ENCODE measurements at regions not wholly inside any gene's neighbourhood (a gene's known extent, or its start where the extent isn't known, plus 50 kb on each side); places are given as distances from the start of the nearest gene placed in this dataset.

DNA sequence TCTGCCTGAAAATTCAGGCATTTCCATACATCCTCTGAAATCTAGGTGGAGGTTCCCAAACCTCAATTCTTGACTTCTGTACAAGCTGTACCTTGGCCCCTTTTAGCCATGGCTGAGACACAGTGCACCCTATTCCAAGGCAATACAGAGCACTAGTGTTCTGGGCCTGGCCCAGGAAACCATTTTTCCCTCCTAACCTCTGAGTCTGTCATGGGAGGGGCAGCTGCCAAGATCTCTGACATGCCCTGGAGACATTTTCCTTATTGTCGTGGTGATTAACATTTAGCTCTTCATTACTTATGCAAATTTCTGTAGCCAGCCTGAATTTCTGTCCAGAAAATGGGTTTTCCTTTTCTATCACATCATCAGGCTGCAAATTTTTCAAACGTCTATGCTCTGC is 248.0 kb upstream of the RGS18 start:
- H3K4me3 ChIP-seq (ENCODE audit: low read depth, low read length, poor library complexity, severe bottlenecking) = no peak overlapping the region
- no peak for DNase-seq (ENCODE audit: low spot score)
- H2AFZ ChIP-seq (ENCODE audit: low read length) = no peak overlapping the region
- H3K4me2 ChIP-seq (ENCODE audit: low read length) = no peak overlapping the region
- intact Hi-C loops (cut with micrococcal nuclease; ENCODE audit: unreplicated experiment) = no loop called here
- H3K4me1 ChIP-seq (ENCODE audit: insufficient read depth, low read length, poor library complexity, severe bottlenecking) = no peaks in the 10 kb centered on the region
- TF ChIP-seq EZH2phosphoT487 (IDR thresholded peaks at IDR 0.05; ENCODE audit: borderline replicate concordance, low read depth, low read length) (no peak), CTCF (conservative IDR thresholded peaks at IDR 0.05; ENCODE audit: low read length) (no peak)
- H3K27ac ChIP-seq (ENCODE audit: low read depth, low read length, poor library complexity, severe bottlenecking) = no peak overlapping the region
- H4K20me1 ChIP-seq (ENCODE audit: insufficient read depth, low read length) = no peaks in the 10 kb centered on the region
- H3K79me2 ChIP-seq (ENCODE audit: insufficient read depth, low read depth, low read length) = no peaks in the 10 kb centered on the region
- POLR2A ChIA-PET = no interaction called here
- no peaks in the 10 kb centered on the region for H3K9me3 ChIP-seq (ENCODE audit: low read length)
- H3K9me2 ChIP-seq (ENCODE audit: insufficient read depth, low read length) = no peaks in the 10 kb centered on the region
- no peaks in the 10 kb centered on the region for H3K36me3 ChIP-seq (ENCODE audit: insufficient read depth, low read length)
- CTCF ChIA-PET (ENCODE audit: unreplicated experiment) = no interaction called here
- BruUV-seq (replicated peaks) = no TSS peak

DNA sequence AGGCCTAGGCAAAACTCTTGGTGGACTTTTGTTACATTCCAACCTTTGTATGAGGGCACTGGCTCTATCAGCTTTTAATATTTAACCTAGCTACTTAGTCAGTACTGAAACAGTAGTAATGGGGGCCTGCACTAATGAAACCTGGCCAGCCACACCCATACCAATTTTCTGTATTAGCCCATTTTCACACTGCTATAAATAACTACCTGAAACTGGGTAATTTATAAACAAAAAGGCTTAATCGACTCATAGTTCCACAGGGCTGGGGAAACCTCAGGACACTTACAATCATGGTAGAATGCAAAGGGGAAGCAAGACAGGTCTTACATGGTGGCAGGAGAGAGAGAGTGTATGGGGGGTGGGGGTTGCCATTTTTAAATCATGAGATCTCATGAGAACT is 245.7 kb upstream of the RGS18 start:
- no peaks in the 10 kb centered on the region for H3K4me1 ChIP-seq (ENCODE audit: insufficient read depth, low read length, poor library complexity, severe bottlenecking)
- ChIA-PET CTCF (ENCODE audit: unreplicated experiment) (no interaction called here), POLR2A (interaction anchor here (1.2 kb wide), 1 partner anchor 14 kb away, joined by 3 read pairs; no protein-coding TSS in a partner anchor)
- intact Hi-C loops (cut with micrococcal nuclease; ENCODE audit: unreplicated experiment) = no loop called here
- H3K4me3 ChIP-seq (ENCODE audit: low read depth, low read length, poor library complexity, severe bottlenecking) = no peak overlapping the region
- TF ChIP-seq CTCF (conservative IDR thresholded peaks at IDR 0.05; ENCODE audit: low read length) = no peak
- TF ChIP-seq EZH2phosphoT487 (IDR thresholded peaks at IDR 0.05; ENCODE audit: borderline replicate concordance, low read depth, low read length) = no peak
- BruUV-seq (replicated peaks) = no TSS peak
- DNase-seq (ENCODE audit: low spot score) = no peak
- no peak overlapping the region for H3K27ac ChIP-seq (ENCODE audit: low read depth, low read length, poor library complexity, severe bottlenecking)
- H3K79me2 ChIP-seq (ENCODE audit: insufficient read depth, low read depth, low read length) = no peaks in the 10 kb centered on the region
- no peak overlapping the region for H2AFZ ChIP-seq (ENCODE audit: low read length)
- no peaks in the 10 kb centered on the region for H3K9me3 ChIP-seq (ENCODE audit: low read length)
- H3K4me2 ChIP-seq (ENCODE audit: low read length) = no peak overlapping the region
- H4K20me1 ChIP-seq (ENCODE audit: insufficient read depth, low read length) = no peaks in the 10 kb centered on the region
- H3K9me2 ChIP-seq (ENCODE audit: insufficient read depth, low read length) = no peaks in the 10 kb centered on the region
- H3K36me3 ChIP-seq (ENCODE audit: insufficient read depth, low read length) = no peaks in the 10 kb centered on the region

DNA sequence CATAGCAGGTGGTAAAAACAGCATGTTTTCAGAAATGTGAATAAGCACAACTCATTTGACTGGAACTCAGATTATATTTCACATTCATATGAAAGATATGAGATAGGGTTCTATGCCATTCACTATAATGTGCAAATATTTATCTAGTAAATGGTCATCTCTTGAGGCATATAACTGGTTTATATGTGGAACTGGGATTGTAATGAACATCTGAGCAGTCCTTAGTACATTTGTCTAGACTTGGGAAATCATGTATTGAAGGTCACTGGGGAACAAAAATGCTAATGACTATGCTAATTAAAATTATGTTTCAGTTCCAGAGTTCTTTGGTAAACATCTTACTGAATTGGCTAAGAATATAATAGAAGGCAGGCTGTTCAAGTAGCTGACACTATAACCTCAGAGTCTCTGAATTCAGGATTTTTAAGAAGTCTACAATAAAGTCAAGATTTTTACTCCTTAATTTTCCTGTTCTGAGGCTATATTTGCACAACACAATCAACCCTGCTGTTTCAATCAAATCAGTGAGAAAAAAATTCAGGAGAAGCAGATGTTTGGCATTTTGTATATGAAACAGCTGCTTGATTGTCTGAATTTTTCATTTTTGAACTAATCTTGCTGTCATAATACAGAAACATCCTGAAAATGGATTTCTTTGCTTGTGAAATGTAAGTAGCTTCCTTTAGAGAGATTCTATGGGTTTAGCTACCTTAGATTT is 244.8 kb upstream of the RGS18 start:
- Histone ChIP-seq H3K9me3 (ENCODE audit: low read length) (no peaks in the 10 kb centered on the region), H4K20me1 (ENCODE audit: insufficient read depth, low read length) (no peaks in the 10 kb centered on the region), H3K4me1 (ENCODE audit: insufficient read depth, low read length, poor library complexity, severe bottlenecking) (no peaks in the 10 kb centered on the region), H3K36me3 (ENCODE audit: insufficient read depth, low read length) (no peaks in the 10 kb centered on the region), H3K27ac (ENCODE audit: low read depth, low read length, poor library complexity, severe bottlenecking) (no peak overlapping the region), H3K9me2 (ENCODE audit: insufficient read depth, low read length) (no peaks in the 10 kb centered on the region), H3K4me3 (ENCODE audit: low read depth, low read length, poor library complexity, severe bottlenecking) (no peak overlapping the region), H3K4me2 (ENCODE audit: low read length) (no peak overlapping the region), H2AFZ (ENCODE audit: low read length) (no peak overlapping the region), H3K79me2 (ENCODE audit: insufficient read depth, low read depth, low read length) (no peaks in the 10 kb centered on the region)
- POLR2A ChIA-PET = interaction anchor here (1.2 kb wide), 1 partner anchor 13 kb away, joined by 3 read pairs; no protein-coding TSS in a partner anchor
- BruUV-seq (replicated peaks) = no TSS peak
- CTCF ChIA-PET (ENCODE audit: unreplicated experiment) = no interaction called here
- DNase-seq (ENCODE audit: low spot score) = no peak
- TF ChIP-seq CTCF (conservative IDR thresholded peaks at IDR 0.05; ENCODE audit: low read length) (no peak), EZH2phosphoT487 (IDR thresholded peaks at IDR 0.05; ENCODE audit: borderline replicate concordance, low read depth, low read length) (no peak)
- intact Hi-C loops (cut with micrococcal nuclease; ENCODE audit: unreplicated experiment) = no loop called here

Data from OCI-LY7 (cell line).